ENCODE measurements at regions not wholly inside any gene's neighbourhood (a gene's known extent, or its start where the extent isn't known, plus 50 kb on each side); places are given as distances from the start of the nearest gene placed in this dataset.

GRCh38 chr1:17908945-17909344 is 153.8 kb downstream of the ACTL8 start:
- TF ChIP-seq POLR2AphosphoS5 (IDR thresholded peaks at IDR 0.05; ENCODE audit: low read depth), result no peak
- TF ChIP-seq REST (IDR thresholded peaks at IDR 0.05; ENCODE audit: insufficient replicate concordance, low read depth), result no peak
- no peak for TF ChIP-seq CTCF (IDR thresholded peaks at IDR 0.05; ENCODE audit: insufficient read depth, low read length)
- TF ChIP-seq GABPA (IDR thresholded peaks at IDR 0.05; ENCODE audit: low read depth), result no peak
- no peak for TF ChIP-seq SPI1 (IDR thresholded peaks at IDR 0.05; ENCODE audit: borderline replicate concordance, low read depth)
- no peak overlapping the region for H3K27ac ChIP-seq (replicated peaks)
- H3K4me3 ChIP-seq (replicated peaks; ENCODE audit: insufficient read depth, low read length), result no peak overlapping the region
- DNase-seq (ENCODE audit: low read depth in 1 of 2, low spot score in 1 of 2), result no peak
- H3K27me3 ChIP-seq (ENCODE audit: insufficient read depth, poor library complexity, severe bottlenecking), result peaks cover 3% of the 10 kb centered on the region

GRCh38 chr1:17909634-17910033 is 154.5 kb downstream of the ACTL8 start:
- TF ChIP-seq GABPA (IDR thresholded peaks at IDR 0.05; ENCODE audit: low read depth) (no peak), POLR2AphosphoS5 (IDR thresholded peaks at IDR 0.05; ENCODE audit: low read depth) (no peak), REST (IDR thresholded peaks at IDR 0.05; ENCODE audit: insufficient replicate concordance, low read depth) (no peak), CTCF (IDR thresholded peaks at IDR 0.05; ENCODE audit: insufficient read depth, low read length) (no peak), SPI1 (IDR thresholded peaks at IDR 0.05; ENCODE audit: borderline replicate concordance, low read depth) (no peak)
- no peak for DNase-seq (ENCODE audit: low read depth in 1 of 2, low spot score in 1 of 2)
- Histone ChIP-seq H3K27ac (replicated peaks) (no peak overlapping the region), H3K27me3 (ENCODE audit: insufficient read depth, poor library complexity, severe bottlenecking) (peaks cover 3% of the 10 kb centered on the region), H3K4me3 (replicated peaks; ENCODE audit: insufficient read depth, low read length) (no peak overlapping the region)

GRCh38 chr1:17911791-17912190 is 156.7 kb downstream of the ACTL8 start:
- no peak for TF ChIP-seq REST (IDR thresholded peaks at IDR 0.05; ENCODE audit: insufficient replicate concordance, low read depth)
- TF ChIP-seq SPI1 (IDR thresholded peaks at IDR 0.05; ENCODE audit: borderline replicate concordance, low read depth), result no peak
- no peak for TF ChIP-seq CTCF (IDR thresholded peaks at IDR 0.05; ENCODE audit: insufficient read depth, low read length)
- no peak for TF ChIP-seq POLR2AphosphoS5 (IDR thresholded peaks at IDR 0.05; ENCODE audit: low read depth)
- TF ChIP-seq GABPA (IDR thresholded peaks at IDR 0.05; ENCODE audit: low read depth), result no peak
- Histone ChIP-seq H3K4me3 (replicated peaks; ENCODE audit: insufficient read depth, low read length) (no peak overlapping the region), H3K27ac (replicated peaks) (no peak overlapping the region), H3K27me3 (ENCODE audit: insufficient read depth, poor library complexity, severe bottlenecking) (peaks cover 3% of the 10 kb centered on the region)
- no peak for DNase-seq (ENCODE audit: low read depth in 1 of 2, low spot score in 1 of 2)
